ENCODE measurements at regions not wholly inside any gene's neighbourhood (a gene's known extent, or its start where the extent isn't known, plus 50 kb on each side); places are given as distances from the start of the nearest gene placed in this dataset.

- TF ChIP-seq CTCF (IDR thresholded peaks at IDR 0.05; ENCODE audit: insufficient read depth, low read depth, low read length) (no peak), EZH2 (IDR thresholded peaks at IDR 0.05; ENCODE audit: insufficient read depth, low read length) (no peak)
Observed at GRCh38 chr4:106585915-106586349, 217.4 kb upstream of the GIMD1 start.

All from astrocyte (in vitro differentiated cells and primary cell).